IMR-90 (cell line): ENCODE measurements at regions not wholly inside any gene's neighbourhood (a gene's known extent, or its start where the extent isn't known, plus 50 kb on each side); places are given as distances from the start of the nearest gene placed in this dataset.

ENCODE experiments used
- ATAC-seq: fragments of 200-7000 bp; cut with Tn5 transposase; 2 replicates; pipeline ENCODE4 v1.9.1; 2020; ENCODE audit warnings: low read depth, mild to moderate bottlenecking, moderate library complexity
- BruUV-seq: library from RNA; stranded (reverse); fragments of 400-500 nt; replicated peaks from 2 replicates; lab custom pipeline; 2021; lab: Mats Ljungman, UMichigan
- CTCF ChIA-PET: fragments of 300-600 bp; formaldehyde crosslinking; extraction: SDS; loops from one replicate; lab custom pipeline; 2021; ENCODE audit warnings: antibody characterized with exemption; lab: Yijun Ruan, JAX
- POLR2A ChIA-PET: fragments of 300-600 bp; sonication (Branson Sonifier 250); formaldehyde crosslinking; loops from one replicate; lab custom pipeline; 2022; ENCODE audit warnings: antibody characterized with exemption; ENCODE audit not compliant: unreplicated experiment; lab: Charles Lee
- DNase-seq: peaks from one replicate; pipeline ENCODE4 v3.0.0; 2013
- H2AFZ ChIP-seq: replicated peaks from 2 replicates; pipeline ENCODE3; 2013; ENCODE audit warnings: low read length, mild to moderate bottlenecking; ENCODE audit not compliant: poor library complexity
- H2AK5ac ChIP-seq: 2 replicates; pipeline ENCODE4 v1.6.1; 2013; ENCODE audit warnings: low read depth, low read length, inconsistent platforms
- H2AK9ac ChIP-seq: replicated peaks from 2 replicates; pipeline ENCODE3; 2013; ENCODE audit warnings: mild to moderate bottlenecking, low read depth, low read length, moderate library complexity; ENCODE audit not compliant: poor library complexity
- H2BK120ac ChIP-seq: 2 replicates; pipeline ENCODE4 v1.6.1; 2013; ENCODE audit warnings: low read depth, low read length, inconsistent platforms
- H2BK15ac ChIP-seq: 3 replicates; pipeline ENCODE4 v1.6.1; 2013; ENCODE audit warnings: low read depth, low read length, inconsistent platforms
- H2BK20ac ChIP-seq: 2 replicates; pipeline ENCODE4 v1.6.1; 2013; ENCODE audit warnings: low read depth, mild to moderate bottlenecking, inconsistent platforms, low read length, moderate library complexity
- H2BK5ac ChIP-seq: 2 replicates; pipeline ENCODE4 v1.6.1; 2013; ENCODE audit warnings: mild to moderate bottlenecking, low read depth, low read length, inconsistent platforms; ENCODE audit not compliant: poor library complexity, severe bottlenecking
- H3K14ac ChIP-seq: replicated peaks from 2 replicates; pipeline ENCODE4 v1.6.1; 2013; ENCODE audit warnings: low read depth, low read length, inconsistent platforms
- H3K18ac ChIP-seq: 2 replicates; pipeline ENCODE4 v1.6.1; 2013; ENCODE audit warnings: low read depth, low read length, control low read depth
- H3K23ac ChIP-seq: 2 replicates; pipeline ENCODE4 v1.6.1; 2013; ENCODE audit warnings: low read depth, low read length, inconsistent platforms
- H3K27ac ChIP-seq: 2 replicates; pipeline ENCODE4 v1.5.1; 2013; ENCODE audit warnings: mild to moderate bottlenecking, control low read depth, low read length; ENCODE audit not compliant: insufficient read depth
- H3K27me3 ChIP-seq: 2 replicates; pipeline ENCODE4 v1.6.1; 2013; ENCODE audit warnings: low read length; ENCODE audit not compliant: control insufficient read depth, insufficient read depth
- H3K36me3 ChIP-seq: 2 replicates; pipeline ENCODE4 v1.6.1; 2013; ENCODE audit warnings: low read length, mixed read lengths; ENCODE audit not compliant: control insufficient read depth, insufficient read depth
- H3K4ac ChIP-seq: 2 replicates; pipeline ENCODE4 v1.6.1; 2013; ENCODE audit warnings: low read depth, low read length, inconsistent platforms
- H3K4me1 ChIP-seq: 2 replicates; pipeline ENCODE4 v1.6.1; 2013; ENCODE audit warnings: low read length, mixed read lengths; ENCODE audit not compliant: control insufficient read depth, insufficient read depth
- H3K4me2 ChIP-seq: 2 replicates; pipeline ENCODE4 v1.6.1; 2013; ENCODE audit warnings: low read depth, mild to moderate bottlenecking, control low read depth, low read length, moderate library complexity
- H3K4me3 ChIP-seq: 2 replicates; pipeline ENCODE4 v1.5.1; 2013; ENCODE audit warnings: low read depth, mild to moderate bottlenecking, control low read depth, low read length, moderate library complexity; ENCODE audit not compliant: insufficient read depth
- H3K56ac ChIP-seq: 2 replicates; pipeline ENCODE4 v1.6.1; 2013; ENCODE audit warnings: low read length, inconsistent platforms; ENCODE audit not compliant: insufficient read depth; ENCODE audit errors: extremely low read depth
- H3K79me1 ChIP-seq, 2 experiments: 2 replicates each; pipeline ENCODE4 v1.6.1; 2013; ENCODE audit warnings: low read length in 2 of 2, inconsistent platforms in 1 of 2, low read depth in 1 of 2
- H3K9ac ChIP-seq: 2 replicates; pipeline ENCODE4 v1.6.1; 2013; ENCODE audit warnings: low read depth, low read length, control low read depth
- H3K9me1 ChIP-seq: 2 replicates; pipeline ENCODE4 v1.6.1; 2013; ENCODE audit warnings: low read length, inconsistent platforms; ENCODE audit not compliant: insufficient read depth
- H3K9me3 ChIP-seq: 2 replicates; pipeline ENCODE4 v1.6.1; 2013; ENCODE audit warnings: low read length; ENCODE audit not compliant: control insufficient read depth, insufficient read depth
- H4K20me1 ChIP-seq: 2 replicates; pipeline ENCODE4 v1.6.1; 2013; ENCODE audit warnings: low read length, inconsistent platforms; ENCODE audit not compliant: insufficient read depth
- H4K5ac ChIP-seq: 2 replicates; pipeline ENCODE4 v1.6.1; 2013; ENCODE audit warnings: mild to moderate bottlenecking, low read depth, low read length, control low read depth
- H4K8ac ChIP-seq, 2 experiments: 2 replicates each; pipeline ENCODE4 v1.6.1; 2013; ENCODE audit warnings: low read depth in 2 of 2, low read length in 2 of 2, control low read depth in 1 of 2, inconsistent platforms in 1 of 2
- H4K91ac ChIP-seq: 2 replicates; pipeline ENCODE4 v1.6.1; 2013; ENCODE audit warnings: low read depth, low read length, inconsistent platforms; ENCODE audit not compliant: insufficient read depth
- BHLHE40 ChIP-seq: fragments of 150-350 bp; IDR thresholded peaks from 2 replicates; pipeline ENCODE4 v1.6.1; 2016; ENCODE audit warnings: mild to moderate bottlenecking, low read depth, low read length
- CHD1 ChIP-seq: IDR thresholded peaks from 2 replicates; pipeline ENCODE4 v1.6.1; 2012; ENCODE audit warnings: low read depth, low read length, improper control_type of control experiment
- FOS ChIP-seq: fragments of 150-350 bp; IDR thresholded peaks from 2 replicates; pipeline ENCODE4 v1.6.1; 2016; ENCODE audit warnings: low read depth, low read length
- MAFK ChIP-seq: IDR thresholded peaks from 2 replicates; pipeline ENCODE4 v1.6.1; 2012; ENCODE audit warnings: low read depth, low read length, improper control_type of control experiment
- MXI1 ChIP-seq: IDR thresholded peaks from 2 replicates; pipeline ENCODE4 v1.6.1; 2012; ENCODE audit warnings: low read depth, mild to moderate bottlenecking, low read length, moderate library complexity, borderline replicate concordance
- NFE2L2 ChIP-seq: fragments of 150-350 bp; IDR thresholded peaks from 2 replicates; pipeline ENCODE4 v1.6.1; 2016; ENCODE audit warnings: low read depth, mild to moderate bottlenecking, low read length
- POLR2A ChIP-seq: IDR thresholded peaks from 2 replicates; pipeline ENCODE4 v1.6.1; 2012; ENCODE audit warnings: mild to moderate bottlenecking, low read depth, low read length
- RAD21 ChIP-seq: IDR thresholded peaks from 2 replicates; pipeline ENCODE4 v1.6.1; 2012; ENCODE audit warnings: low read length, improper control_type of control experiment
- RFX5 ChIP-seq: IDR thresholded peaks from 2 replicates; pipeline ENCODE4 v1.8.0; 2012; ENCODE audit warnings: low read depth, mild to moderate bottlenecking, low read length, moderate library complexity
- WGBS, 2 experiments: methylation state at CpG; one replicate each; pipeline versions ENCODE4 v1.1.5 to v1.1.7; 2013; ENCODE audit warnings: missing lambda C conversion rate in 2 of 2; ENCODE audit not compliant: insufficient read length in 1 of 2; ENCODE audit errors: extremely low coverage in 2 of 2; 5-methylcytosine and 5-hydroxymethylcytosine counted together
- dilution Hi-C: fragments of 300-500 bp; cut with HindIII; formaldehyde crosslinking; loops from one replicate; pipeline ENCODE4 v1.14.3; 2018; ENCODE audit warnings: low sequenced_read_pairs; ENCODE audit not compliant: unreplicated experiment
- in situ Hi-C: fragments of 300-500 bp; cut with MboI; formaldehyde crosslinking; loops from 3 replicates; pipeline ENCODE4 v1.14.3; 2019; ENCODE audit warnings: low sequenced_read_pairs, inconsistent platforms, mixed read lengths
- intact Hi-C: fragments of 100-400 bp; cut with micrococcal nuclease; formaldehyde crosslinking; loops from 2 replicates; pipeline ENCODE4 v1.10.0; 2022
- TF ChIP-seq, protein P1 (sequence below): conservative IDR thresholded peaks from 2 replicates; pipeline ENCODE4 v1.5.1; 2012; ENCODE audit warnings: mild to moderate bottlenecking, low read depth, low read length, improper control_type of control experiment
- TF ChIP-seq, protein P2 (sequence below): fragments of 150-350 bp; IDR thresholded peaks from 2 replicates; pipeline ENCODE4 v1.6.1; 2016; ENCODE audit warnings: low read depth, mild to moderate bottlenecking, low read length, moderate library complexity, borderline replicate concordance
- TF ChIP-seq, protein P3 (sequence below): fragments of 150-350 bp; IDR thresholded peaks from 2 replicates; pipeline ENCODE4 v1.6.1; 2017; ENCODE audit warnings: mild to moderate bottlenecking, antibody characterized with exemption, low read length, low read depth

DNA sequence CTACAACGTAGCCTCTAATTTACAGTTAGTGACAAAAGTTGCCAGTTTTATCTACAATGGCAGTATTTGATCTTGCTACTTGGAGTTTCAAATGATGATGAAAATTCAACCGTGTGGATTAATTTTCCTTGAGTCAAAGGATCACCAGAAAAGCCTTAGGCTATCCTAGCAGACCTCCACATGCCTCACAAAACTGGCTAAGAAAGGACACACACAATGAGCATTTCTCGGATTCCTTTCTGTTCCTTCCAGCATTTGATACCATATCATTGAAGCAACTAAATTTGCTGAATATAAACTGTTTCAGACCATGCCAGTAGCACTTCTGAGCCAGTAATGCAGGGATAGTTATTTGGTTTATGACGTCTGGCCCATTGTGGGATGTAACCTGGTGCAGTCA is 587.4 kb upstream of the MDFIC2 start:
- dilution Hi-C loops = no loop called here
- DNase-seq = no peak
- ATAC-seq = no peak

More for the DNA sequence above, 587.4 kb upstream of the MDFIC2 start:
- Histone ChIP-seq H4K8ac (no peak overlapping the region), H3K9me3 (no peaks in the 10 kb centered on the region; the same call in 1 of the 2 replicates), H3K4ac (no peak overlapping the region), H3K4me1 (no peaks in the 10 kb centered on the region), H3K23ac (no peak overlapping the region), H3K36me3 (no peaks in the 10 kb centered on the region), H4K20me1 (no peaks in the 10 kb centered on the region), H3K56ac (no peak overlapping the region), H3K79me1 (no peaks in the 10 kb centered on the region), H3K4me3 (no peak overlapping the region), H3K4me2 (no peak overlapping the region), H4K5ac (no peak overlapping the region), H3K18ac (no peak overlapping the region), H2BK120ac (no peak overlapping the region), H2BK15ac (no peak overlapping the region), H2AFZ (no peak overlapping the region), H2BK20ac (no peak overlapping the region), H3K9me1 (no peaks in the 10 kb centered on the region), H3K27ac (no peak overlapping the region), H2BK5ac (no peak overlapping the region), H2AK9ac (no peak overlapping the region), H2AK5ac (no peak overlapping the region), H4K91ac (no peak overlapping the region), H3K14ac (no peak overlapping the region), H3K9ac (no peak overlapping the region), H3K27me3 (peaks cover 5% of the 10 kb centered on the region; the same call in 1 of the 2 replicates)
- ChIA-PET CTCF (no interaction called here), POLR2A (no interaction called here)
- TF ChIP-seq RAD21 (no peak), RFX5 (no peak), FOS (no peak), MAFK (no peak), MXI1 (no peak), POLR2A (no peak), BHLHE40 (no peak), NFE2L2 (no peak), CHD1 (no peak)
- TF ChIP-seq, protein P1, sequence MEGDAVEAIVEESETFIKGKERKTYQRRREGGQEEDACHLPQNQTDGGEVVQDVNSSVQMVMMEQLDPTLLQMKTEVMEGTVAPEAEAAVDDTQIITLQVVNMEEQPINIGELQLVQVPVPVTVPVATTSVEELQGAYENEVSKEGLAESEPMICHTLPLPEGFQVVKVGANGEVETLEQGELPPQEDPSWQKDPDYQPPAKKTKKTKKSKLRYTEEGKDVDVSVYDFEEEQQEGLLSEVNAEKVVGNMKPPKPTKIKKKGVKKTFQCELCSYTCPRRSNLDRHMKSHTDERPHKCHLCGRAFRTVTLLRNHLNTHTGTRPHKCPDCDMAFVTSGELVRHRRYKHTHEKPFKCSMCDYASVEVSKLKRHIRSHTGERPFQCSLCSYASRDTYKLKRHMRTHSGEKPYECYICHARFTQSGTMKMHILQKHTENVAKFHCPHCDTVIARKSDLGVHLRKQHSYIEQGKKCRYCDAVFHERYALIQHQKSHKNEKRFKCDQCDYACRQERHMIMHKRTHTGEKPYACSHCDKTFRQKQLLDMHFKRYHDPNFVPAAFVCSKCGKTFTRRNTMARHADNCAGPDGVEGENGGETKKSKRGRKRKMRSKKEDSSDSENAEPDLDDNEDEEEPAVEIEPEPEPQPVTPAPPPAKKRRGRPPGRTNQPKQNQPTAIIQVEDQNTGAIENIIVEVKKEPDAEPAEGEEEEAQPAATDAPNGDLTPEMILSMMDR = no peak
- TF ChIP-seq, protein P2, sequence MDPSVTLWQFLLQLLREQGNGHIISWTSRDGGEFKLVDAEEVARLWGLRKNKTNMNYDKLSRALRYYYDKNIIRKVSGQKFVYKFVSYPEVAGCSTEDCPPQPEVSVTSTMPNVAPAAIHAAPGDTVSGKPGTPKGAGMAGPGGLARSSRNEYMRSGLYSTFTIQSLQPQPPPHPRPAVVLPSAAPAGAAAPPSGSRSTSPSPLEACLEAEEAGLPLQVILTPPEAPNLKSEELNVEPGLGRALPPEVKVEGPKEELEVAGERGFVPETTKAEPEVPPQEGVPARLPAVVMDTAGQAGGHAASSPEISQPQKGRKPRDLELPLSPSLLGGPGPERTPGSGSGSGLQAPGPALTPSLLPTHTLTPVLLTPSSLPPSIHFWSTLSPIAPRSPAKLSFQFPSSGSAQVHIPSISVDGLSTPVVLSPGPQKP = no peak
- TF ChIP-seq, protein P3, sequence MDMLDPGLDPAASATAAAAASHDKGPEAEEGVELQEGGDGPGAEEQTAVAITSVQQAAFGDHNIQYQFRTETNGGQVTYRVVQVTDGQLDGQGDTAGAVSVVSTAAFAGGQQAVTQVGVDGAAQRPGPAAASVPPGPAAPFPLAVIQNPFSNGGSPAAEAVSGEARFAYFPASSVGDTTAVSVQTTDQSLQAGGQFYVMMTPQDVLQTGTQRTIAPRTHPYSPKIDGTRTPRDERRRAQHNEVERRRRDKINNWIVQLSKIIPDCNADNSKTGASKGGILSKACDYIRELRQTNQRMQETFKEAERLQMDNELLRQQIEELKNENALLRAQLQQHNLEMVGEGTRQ = no peak
- intact Hi-C loops (no loop called here), in situ Hi-C loops (no loop called here)
- 100% methylated on average over 2 of the region's 4 CpGs; no CpG with 5 or more reads in 1 of the 2 experiments for WGBS, 2 experiments
- BruUV-seq = no TSS peak
